ENCODE measurements at regions not wholly inside any gene's neighbourhood (a gene's known extent, or its start where the extent isn't known, plus 50 kb on each side); places are given as distances from the start of the nearest gene placed in this dataset.

GRCh38 chr13:47475441-47475948 lies 525.6 kb downstream of the SUCLA2 start:
- no peak overlapping the region for H3K14ac ChIP-seq (replicated peaks; ENCODE audit: low read depth, low read length)
- no peaks in the 10 kb centered on the region for H3K36me3 ChIP-seq (ENCODE audit: control insufficient read depth, insufficient read depth, low read length)
- H2AK9ac ChIP-seq (replicated peaks; ENCODE audit: low read depth, low read length, poor library complexity): no peak overlapping the region
- ChIA-PET CTCF (interaction anchor here (1.4 kb wide), 1 partner anchor 16 kb away, joined by 3 read pairs; no protein-coding TSS in a partner anchor), POLR2A (ENCODE audit: unreplicated experiment) (no interaction called here)
- no peak for TF ChIP-seq CEBPB (IDR thresholded peaks at IDR 0.05; ENCODE audit: low read depth, low read length)
- no peak for TF ChIP-seq CHD1 (IDR thresholded peaks at IDR 0.05; ENCODE audit: low read depth, low read length)
- TF ChIP-seq POLR2A (IDR thresholded peaks at IDR 0.05; ENCODE audit: low read depth, low read length): no peak
- TF ChIP-seq MAZ (IDR thresholded peaks at IDR 0.05; ENCODE audit: borderline replicate concordance, low read depth, low read length): no peak
- TF ChIP-seq USF2 (IDR thresholded peaks at IDR 0.05; ENCODE audit: low read depth, low read length): no peak
- TF ChIP-seq RCOR1 (IDR thresholded peaks at IDR 0.05; ENCODE audit: insufficient replicate concordance, low read length): no peak
- no peak for TF ChIP-seq CTCF (conservative IDR thresholded peaks at IDR 0.05; ENCODE audit: low read depth, low read length)
- no peak for TF ChIP-seq BHLHE40 (IDR thresholded peaks at IDR 0.05; ENCODE audit: low read depth, low read length)
- TF ChIP-seq FOS (IDR thresholded peaks at IDR 0.05; ENCODE audit: low read depth, low read length): no peak
- no peak for TF ChIP-seq ELK1 (IDR thresholded peaks at IDR 0.05; ENCODE audit: borderline replicate concordance, low read depth, low read length)
- TF ChIP-seq NFE2L2 (IDR thresholded peaks at IDR 0.05; ENCODE audit: low read depth, low read length): no peak
- TF ChIP-seq RFX5 (IDR thresholded peaks at IDR 0.05; ENCODE audit: low read depth, low read length): no peak
- H3K4me2 ChIP-seq (ENCODE audit: low read depth, low read length): no peak overlapping the region
- H3K9ac ChIP-seq (ENCODE audit: low read depth, low read length): no peak overlapping the region
- no peak overlapping the region for H3K56ac ChIP-seq (ENCODE audit: extremely low read depth, insufficient read depth, low read length)
- ATAC-seq (ENCODE audit: low read depth) (no peak), DNase-seq (no peak)
- dilution Hi-C loops (cut with HindIII; ENCODE audit: low sequenced_read_pairs, unreplicated experiment) (no loop called here), intact Hi-C loops (cut with micrococcal nuclease) (no loop called here), in situ Hi-C loops (cut with MboI; ENCODE audit: low sequenced_read_pairs) (no loop called here)
- no peaks in the 10 kb centered on the region for H3K27me3 ChIP-seq (ENCODE audit: control insufficient read depth, insufficient read depth, low read length)
- H3K18ac ChIP-seq (ENCODE audit: low read depth, low read length): no peak overlapping the region; the same call in 1 of the 2 replicates
- no TSS peak for BruUV-seq (replicated peaks)
- WGBS, 2 experiments (ENCODE audit: extremely low coverage in 2 of 2, insufficient read length in 1 of 2): 80% methylated on average over 1 of the region's 11 CpGs; no CpG with 5 or more reads in 1 of the 2 experiments
- no peaks in the 10 kb centered on the region for H3K9me3 ChIP-seq (ENCODE audit: control insufficient read depth, insufficient read depth, low read length)
- H3K23ac ChIP-seq (ENCODE audit: low read depth, low read length): no peak overlapping the region
- H2AK5ac ChIP-seq (ENCODE audit: low read depth, low read length): peak overlapping the region; percentile 62; the same call in 1 of the 2 replicates
- no peak overlapping the region; the same call in 1 of the 2 replicates for H4K91ac ChIP-seq (ENCODE audit: insufficient read depth, low read depth, low read length)
- H3K4me3 ChIP-seq (ENCODE audit: insufficient read depth, low read depth, low read length): no peak overlapping the region
- no peaks in the 10 kb centered on the region; the same call in 1 of the 2 replicates for H3K4me1 ChIP-seq (ENCODE audit: control insufficient read depth, insufficient read depth, low read length)
- H3K79me1 ChIP-seq (ENCODE audit: low read depth in 1 of 2, low read length in 2 of 2): no peaks in the 10 kb centered on the region
- H3K4ac ChIP-seq (ENCODE audit: low read depth, low read length): no peak overlapping the region
- no peak overlapping the region for H2BK5ac ChIP-seq (ENCODE audit: low read depth, low read length, poor library complexity, severe bottlenecking)
- H4K8ac ChIP-seq (ENCODE audit: low read depth in 2 of 2, low read length in 2 of 2): peak overlapping the region in 1 of 2 experiments; percentile 54; a peak in 1 of 4 replicates
- no peaks in the 10 kb centered on the region for H3K9me1 ChIP-seq (ENCODE audit: insufficient read depth, low read length)
- no peaks in the 10 kb centered on the region for H4K20me1 ChIP-seq (ENCODE audit: insufficient read depth, low read length)
- peak overlapping the region; percentile 50; the same call in 1 of the 2 replicates for H2BK120ac ChIP-seq (ENCODE audit: low read depth, low read length)
- peak overlapping the region; percentile 39; the same call in 1 of the 2 replicates for H4K5ac ChIP-seq (ENCODE audit: low read depth, low read length)
- H3K27ac ChIP-seq (ENCODE audit: insufficient read depth, low read length): no peak overlapping the region
- H2BK20ac ChIP-seq (ENCODE audit: low read depth, low read length): no peak overlapping the region
- no peak overlapping the region; the same call in 2 of the 3 replicates for H2BK15ac ChIP-seq (ENCODE audit: low read depth, low read length)
- H2AFZ ChIP-seq (replicated peaks; ENCODE audit: low read length, poor library complexity): no peak overlapping the region
